ENCODE measurements at regions not wholly inside any gene's neighbourhood (a gene's known extent, or its start where the extent isn't known, plus 50 kb on each side); places are given as distances from the start of the nearest gene placed in this dataset.

- DNase-seq (ENCODE audit: low read depth in 1 of 2, low spot score in 2 of 2): no peak
- Histone ChIP-seq H3K36me3 (no peaks in the 10 kb centered on the region), H3K27ac (no peak overlapping the region), H3K27me3 (replicated peaks) (peaks cover 10% of the 10 kb centered on the region), H3K4me1 (replicated peaks) (no peaks in the 10 kb centered on the region), H3K4me3 (no peak overlapping the region), H3K9me3 (replicated peaks) (no peaks in the 10 kb centered on the region)
Observed at GRCh38 chr16:49023050-49023449, 258.6 kb downstream of the CBLN1 start.

GRCh38 chr16:49022351-49022963 lies 259.2 kb downstream of the CBLN1 start:
- H3K9me3 ChIP-seq (replicated peaks): no peaks in the 10 kb centered on the region

GRCh38 chr16:49021136-49021535 lies 260.5 kb downstream of the CBLN1 start:
- H3K27me3 ChIP-seq (replicated peaks): peaks cover 10% of the 10 kb centered on the region
- H3K4me1 ChIP-seq (replicated peaks): no peaks in the 10 kb centered on the region
- no peaks in the 10 kb centered on the region for H3K9me3 ChIP-seq (replicated peaks)
- no peak for DNase-seq (ENCODE audit: low read depth in 1 of 2, low spot score in 2 of 2)
- H3K4me3 ChIP-seq: no peak overlapping the region
- no peak overlapping the region for H3K27ac ChIP-seq
- no peaks in the 10 kb centered on the region for H3K36me3 ChIP-seq

More at GRCh38 chr16:49022351-49022963, 259.2 kb downstream of the CBLN1 start:
- H3K4me3 ChIP-seq: no peak overlapping the region
- H3K27ac ChIP-seq: no peak overlapping the region
- no peak for DNase-seq (ENCODE audit: low read depth in 1 of 2, low spot score in 2 of 2)
- no peaks in the 10 kb centered on the region for H3K36me3 ChIP-seq
- H3K27me3 ChIP-seq (replicated peaks): peaks cover 10% of the 10 kb centered on the region
- no peaks in the 10 kb centered on the region for H3K4me1 ChIP-seq (replicated peaks)

GRCh38 chr16:49020436-49020835 lies 261.2 kb downstream of the CBLN1 start:
- Histone ChIP-seq H3K9me3 (replicated peaks) (no peaks in the 10 kb centered on the region), H3K4me3 (no peak overlapping the region), H3K4me1 (replicated peaks) (no peaks in the 10 kb centered on the region), H3K27ac (no peak overlapping the region), H3K27me3 (replicated peaks) (peaks cover 10% of the 10 kb centered on the region), H3K36me3 (no peaks in the 10 kb centered on the region)
- no peak for DNase-seq (ENCODE audit: low read depth in 1 of 2, low spot score in 2 of 2)

- Histone ChIP-seq H3K36me3 (no peaks in the 10 kb centered on the region), H3K9me3 (replicated peaks) (no peaks in the 10 kb centered on the region), H3K4me3 (no peak overlapping the region), H3K27me3 (replicated peaks) (peaks cover 10% of the 10 kb centered on the region), H3K27ac (no peak overlapping the region), H3K4me1 (replicated peaks) (no peaks in the 10 kb centered on the region)
- DNase-seq (ENCODE audit: low read depth in 1 of 2, low spot score in 2 of 2): no peak
Observed at GRCh38 chr16:49019831-49020230, 261.8 kb downstream of the CBLN1 start.

- no peaks in the 10 kb centered on the region for H3K4me1 ChIP-seq (replicated peaks)
Observed at GRCh38 chr16:49019081-49019633, 262.5 kb downstream of the CBLN1 start.

GRCh38 chr16:49018259-49018931 lies 263.2 kb downstream of the CBLN1 start:
- H3K4me1 ChIP-seq (replicated peaks): no peaks in the 10 kb centered on the region
- no peak for DNase-seq (ENCODE audit: low read depth in 1 of 2, low spot score in 2 of 2)
- no peak overlapping the region for H3K4me3 ChIP-seq

More at GRCh38 chr16:49019081-49019633, 262.5 kb downstream of the CBLN1 start:
- no peak overlapping the region for H3K4me3 ChIP-seq
- no peak for DNase-seq (ENCODE audit: low read depth in 1 of 2, low spot score in 2 of 2)
- H3K27me3 ChIP-seq (replicated peaks): peaks cover 10% of the 10 kb centered on the region
- H3K36me3 ChIP-seq: no peaks in the 10 kb centered on the region
- no peaks in the 10 kb centered on the region for H3K9me3 ChIP-seq (replicated peaks)
- no peak overlapping the region for H3K27ac ChIP-seq

GRCh38 chr16:49017501-49017900 lies 264.1 kb downstream of the CBLN1 start:
- Histone ChIP-seq H3K4me3 (no peak overlapping the region), H3K9me3 (replicated peaks) (no peaks in the 10 kb centered on the region), H3K27ac (no peak overlapping the region), H3K27me3 (replicated peaks) (peaks cover 10% of the 10 kb centered on the region), H3K36me3 (no peaks in the 10 kb centered on the region), H3K4me1 (replicated peaks) (no peaks in the 10 kb centered on the region)
- no peak for DNase-seq (ENCODE audit: low read depth in 1 of 2, low spot score in 2 of 2)

More at GRCh38 chr16:49018259-49018931, 263.2 kb downstream of the CBLN1 start:
- Histone ChIP-seq H3K27me3 (replicated peaks) (peaks cover 10% of the 10 kb centered on the region), H3K36me3 (no peaks in the 10 kb centered on the region), H3K27ac (no peak overlapping the region), H3K9me3 (replicated peaks) (no peaks in the 10 kb centered on the region)

- no peak overlapping the region for H3K27ac ChIP-seq
- H3K9me3 ChIP-seq (replicated peaks): no peaks in the 10 kb centered on the region
- no peak overlapping the region for H3K4me3 ChIP-seq
- H3K27me3 ChIP-seq (replicated peaks): peaks cover 5% of the 10 kb centered on the region
- DNase-seq (ENCODE audit: low read depth in 1 of 2, low spot score in 2 of 2): no peak
- no peaks in the 10 kb centered on the region for H3K36me3 ChIP-seq
- H3K4me1 ChIP-seq (replicated peaks): no peaks in the 10 kb centered on the region
Observed at GRCh38 chr16:49016461-49016860, 265.2 kb downstream of the CBLN1 start.

- Histone ChIP-seq H3K27ac (no peak overlapping the region), H3K4me1 (replicated peaks) (no peaks in the 10 kb centered on the region), H3K4me3 (no peak overlapping the region), H3K9me3 (replicated peaks) (no peaks in the 10 kb centered on the region), H3K27me3 (replicated peaks) (no peaks in the 10 kb centered on the region; the same call in none of the 2 replicates), H3K36me3 (no peaks in the 10 kb centered on the region)
- DNase-seq (ENCODE audit: low read depth in 1 of 2, low spot score in 2 of 2): no peak
Observed at GRCh38 chr16:49015225-49015592, 266.4 kb downstream of the CBLN1 start.

GRCh38 chr16:49014277-49015224 lies 267.1 kb downstream of the CBLN1 start:
- Histone ChIP-seq H3K4me1 (replicated peaks) (no peaks in the 10 kb centered on the region), H3K36me3 (no peaks in the 10 kb centered on the region)

GRCh38 chr16:49013727-49014080 lies 267.9 kb downstream of the CBLN1 start:
- no peaks in the 10 kb centered on the region; the same call in none of the 2 replicates for H3K27me3 ChIP-seq (replicated peaks)
- no peak overlapping the region for H3K27ac ChIP-seq
- DNase-seq (ENCODE audit: low read depth in 1 of 2, low spot score in 2 of 2): no peak
- no peaks in the 10 kb centered on the region for H3K9me3 ChIP-seq (replicated peaks)
- H3K36me3 ChIP-seq: no peaks in the 10 kb centered on the region
- H3K4me3 ChIP-seq: no peak overlapping the region
- no peaks in the 10 kb centered on the region for H3K4me1 ChIP-seq (replicated peaks)

More at GRCh38 chr16:49014277-49015224, 267.1 kb downstream of the CBLN1 start:
- Histone ChIP-seq H3K27me3 (replicated peaks) (no peaks in the 10 kb centered on the region; the same call in none of the 2 replicates), H3K4me3 (no peak overlapping the region), H3K9me3 (replicated peaks) (no peaks in the 10 kb centered on the region), H3K27ac (no peak overlapping the region)
- no peak for DNase-seq (ENCODE audit: low read depth in 1 of 2, low spot score in 2 of 2)

GRCh38 chr16:49012961-49013726 lies 268.5 kb downstream of the CBLN1 start:
- no peak for DNase-seq (ENCODE audit: low read depth in 1 of 2, low spot score in 2 of 2)
- H3K4me1 ChIP-seq (replicated peaks): no peaks in the 10 kb centered on the region
- no peaks in the 10 kb centered on the region for H3K36me3 ChIP-seq
- no peak overlapping the region for H3K27ac ChIP-seq
- H3K4me3 ChIP-seq: no peak overlapping the region
- H3K27me3 ChIP-seq (replicated peaks): no peaks in the 10 kb centered on the region; the same call in none of the 2 replicates
- no peaks in the 10 kb centered on the region for H3K9me3 ChIP-seq (replicated peaks)
